GM12874 (cell line): ENCODE measurements at regions not wholly inside any gene's neighbourhood (a gene's known extent, or its start where the extent isn't known, plus 50 kb on each side); places are given as distances from the start of the nearest gene placed in this dataset.

Experiments used
- TF ChIP-seq, protein P1 (sequence below): IDR thresholded peaks from 2 replicates; pipeline ENCODE4 v1.5.1; 2011; ENCODE audit warnings: low read depth, mild to moderate bottlenecking, control low read depth, low read length, moderate library complexity; ENCODE audit not compliant: insufficient read depth

DNA sequence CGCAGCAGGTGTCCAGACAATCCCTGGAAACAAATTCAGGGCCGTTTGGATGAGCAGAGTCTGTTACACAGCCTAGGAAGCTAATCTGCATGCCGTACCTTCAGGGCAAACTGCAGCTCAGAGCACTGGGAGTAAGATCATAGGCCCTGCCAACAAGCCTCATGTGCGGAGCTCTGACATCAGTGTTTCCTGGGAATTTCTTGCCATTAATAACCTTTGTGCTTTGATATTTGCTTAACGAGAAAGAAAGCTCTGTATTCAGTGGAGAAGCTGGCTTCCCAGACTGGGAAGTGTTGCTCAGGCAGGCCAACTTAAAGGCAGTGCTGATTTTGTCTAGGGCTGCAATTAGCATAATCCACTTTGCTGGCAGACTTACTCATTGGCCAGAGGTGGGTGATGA is 116.1 kb upstream of the KLHL25 start:
- TF ChIP-seq, protein P1, sequence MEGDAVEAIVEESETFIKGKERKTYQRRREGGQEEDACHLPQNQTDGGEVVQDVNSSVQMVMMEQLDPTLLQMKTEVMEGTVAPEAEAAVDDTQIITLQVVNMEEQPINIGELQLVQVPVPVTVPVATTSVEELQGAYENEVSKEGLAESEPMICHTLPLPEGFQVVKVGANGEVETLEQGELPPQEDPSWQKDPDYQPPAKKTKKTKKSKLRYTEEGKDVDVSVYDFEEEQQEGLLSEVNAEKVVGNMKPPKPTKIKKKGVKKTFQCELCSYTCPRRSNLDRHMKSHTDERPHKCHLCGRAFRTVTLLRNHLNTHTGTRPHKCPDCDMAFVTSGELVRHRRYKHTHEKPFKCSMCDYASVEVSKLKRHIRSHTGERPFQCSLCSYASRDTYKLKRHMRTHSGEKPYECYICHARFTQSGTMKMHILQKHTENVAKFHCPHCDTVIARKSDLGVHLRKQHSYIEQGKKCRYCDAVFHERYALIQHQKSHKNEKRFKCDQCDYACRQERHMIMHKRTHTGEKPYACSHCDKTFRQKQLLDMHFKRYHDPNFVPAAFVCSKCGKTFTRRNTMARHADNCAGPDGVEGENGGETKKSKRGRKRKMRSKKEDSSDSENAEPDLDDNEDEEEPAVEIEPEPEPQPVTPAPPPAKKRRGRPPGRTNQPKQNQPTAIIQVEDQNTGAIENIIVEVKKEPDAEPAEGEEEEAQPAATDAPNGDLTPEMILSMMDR, result no peak

DNA sequence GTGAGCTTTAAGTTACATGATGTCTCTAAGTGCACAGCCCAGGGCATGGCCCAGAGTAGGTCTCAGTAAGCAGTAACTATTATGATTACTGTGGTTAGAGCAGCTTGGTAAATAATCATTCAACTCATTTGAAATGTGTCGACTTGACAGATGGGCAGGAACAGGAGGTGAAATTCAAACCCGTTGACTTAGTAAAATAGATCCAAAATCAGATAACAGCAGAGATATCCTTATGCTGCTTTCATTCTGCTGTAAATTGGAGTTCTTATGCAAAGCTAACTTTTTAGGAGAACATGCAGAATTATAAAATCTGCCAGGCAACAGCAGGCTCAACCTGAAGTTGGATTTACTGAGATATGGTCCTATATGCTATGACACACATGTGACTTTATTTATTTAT is 118.7 kb upstream of the KLHL25 start:
- TF ChIP-seq, protein P1, result no peak

- TF ChIP-seq, protein P1, result no peak
Observed at GRCh38 chr15:85920956-85921355, 126.2 kb upstream of the KLHL25 start.

GRCh38 chr15:85924088-85924487 is 129.4 kb upstream of the KLHL25 start:
- TF ChIP-seq, protein P1, result no peak

- TF ChIP-seq, protein P1, result no peak
Observed at GRCh38 chr15:85925649-85926237, 131.0 kb upstream of the KLHL25 start.

- TF ChIP-seq, protein P1, result no peak
Observed at GRCh38 chr15:85926834-85927233, 132.1 kb upstream of the KLHL25 start.

GRCh38 chr15:85927931-85928537 is 133.3 kb upstream of the KLHL25 start:
- TF ChIP-seq, protein P1, result no peak
